GM04503 (cell line): ENCODE measurements at regions not wholly inside any gene's neighbourhood (a gene's known extent, or its start where the extent isn't known, plus 50 kb on each side); places are given as distances from the start of the nearest gene placed in this dataset.
"Not testable (repeated sequence)": the region's sequence is repeated elsewhere in the genome, so short reads cannot be mapped to it uniquely, and the experiment has no call there.

Source experiments
- DNase-seq: peaks from one replicate; pipeline ENCODE4 v3.0.0-alpha.2; 2012; ENCODE audit warnings: low read depth

DNA sequence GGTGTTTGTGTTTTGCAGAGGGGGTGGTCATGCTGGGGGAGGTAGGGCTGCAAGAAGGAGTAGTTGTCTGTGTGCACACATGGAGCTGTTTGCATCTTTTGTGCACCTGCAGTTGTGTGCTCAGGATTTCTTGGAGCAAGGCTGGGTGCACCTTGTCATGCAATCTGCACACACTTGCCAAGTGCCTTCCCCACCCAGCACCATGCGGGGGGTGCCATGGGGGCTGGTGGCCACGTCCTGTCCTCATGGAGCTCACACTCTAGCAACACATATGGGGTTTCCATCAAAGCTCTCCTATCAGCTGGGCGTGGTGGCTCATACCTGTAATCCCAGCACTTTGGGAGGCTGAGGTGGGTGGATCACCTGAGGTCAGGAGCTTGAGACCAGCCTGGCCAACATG lies 111.6 kb downstream of the CRLF3 start:
- DNase-seq = not testable (repeated sequence)

DNA sequence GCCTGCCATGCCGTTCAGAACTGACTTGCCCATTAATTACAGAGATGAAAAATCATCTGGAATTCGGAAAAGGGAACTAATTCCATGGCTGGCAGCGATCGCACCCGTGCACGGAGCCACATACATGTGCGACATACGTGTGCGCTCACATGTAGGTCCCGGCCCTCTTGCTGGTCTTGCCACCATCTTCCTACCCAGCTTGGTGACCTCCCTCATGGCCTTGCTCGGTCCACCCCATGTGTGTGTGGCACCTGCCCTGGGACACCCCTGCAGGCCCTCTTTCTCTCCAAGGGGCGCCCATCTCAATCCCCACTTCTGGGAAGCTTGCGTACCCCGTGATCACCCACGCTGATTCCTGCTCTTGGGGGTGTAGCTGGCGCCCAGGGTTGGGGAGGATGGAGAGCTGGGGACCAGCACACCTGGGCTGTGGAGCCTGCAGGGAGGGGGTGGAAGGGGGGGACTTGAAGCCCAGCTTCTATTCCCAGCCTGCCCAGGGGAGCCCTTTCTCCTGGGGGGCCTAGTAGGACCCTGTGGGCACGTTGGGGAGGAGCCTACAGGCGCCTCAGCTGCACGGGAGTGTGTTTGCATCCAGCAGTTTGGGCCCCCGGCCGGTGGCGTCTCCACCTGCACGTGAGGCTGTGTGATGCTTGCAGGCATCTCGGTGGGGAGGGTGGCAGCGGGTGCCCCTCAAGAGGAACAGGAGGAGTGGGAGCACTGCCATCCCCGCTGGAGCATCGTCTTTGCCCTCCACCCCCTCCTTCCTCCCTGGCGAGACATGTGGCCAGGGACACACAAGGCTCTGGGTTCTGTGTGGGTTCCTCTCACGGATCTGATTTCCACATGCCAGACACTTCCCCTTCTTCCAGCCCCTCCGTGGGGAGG lies 112.6 kb downstream of the CRLF3 start:
- not testable (repeated sequence) for DNase-seq

GRCh38 chr17:30711176-30711575 lies 113.3 kb downstream of the CRLF3 start:
- DNase-seq = not testable (repeated sequence)

DNA sequence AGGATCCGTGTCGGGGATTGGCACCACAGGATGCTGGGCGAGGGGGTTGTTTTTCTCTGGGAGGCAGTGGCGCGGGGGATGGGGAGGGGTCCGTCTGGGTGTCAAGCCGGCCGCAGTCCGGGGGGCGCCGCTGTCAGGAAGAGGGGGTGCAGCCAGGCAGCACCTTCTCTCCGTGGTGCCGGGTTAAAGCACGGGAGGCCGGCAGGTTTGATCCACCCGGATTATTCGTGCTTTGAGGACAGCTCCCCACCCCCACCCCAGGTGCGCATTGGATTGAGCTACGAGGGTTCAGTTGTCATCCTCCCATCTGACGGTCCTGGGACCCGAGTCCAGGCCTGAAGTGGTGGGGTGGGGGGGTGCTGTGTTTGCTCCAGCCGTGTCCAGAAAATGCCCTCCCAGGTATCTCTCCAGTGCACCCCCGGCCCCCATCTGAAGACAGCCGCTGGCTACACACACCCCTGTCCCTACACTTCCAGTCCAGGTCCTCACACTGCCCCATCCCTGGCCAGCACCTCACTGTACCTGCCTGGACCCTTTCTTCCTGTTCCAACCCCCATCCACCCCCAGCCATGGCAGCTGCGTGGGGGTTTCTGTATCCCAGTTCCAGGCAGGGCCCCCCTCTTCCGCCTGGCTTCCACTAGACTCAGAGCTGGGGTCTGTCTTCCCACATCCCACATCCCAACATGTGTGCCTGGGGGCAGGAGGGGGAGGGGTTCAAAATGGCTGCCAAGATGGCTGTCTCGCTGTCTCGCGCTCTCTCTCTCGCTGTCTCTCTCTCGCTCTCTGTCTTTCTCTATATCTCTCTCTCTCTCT lies 114.0 kb downstream of the CRLF3 start:
- not testable (repeated sequence) for DNase-seq

DNA sequence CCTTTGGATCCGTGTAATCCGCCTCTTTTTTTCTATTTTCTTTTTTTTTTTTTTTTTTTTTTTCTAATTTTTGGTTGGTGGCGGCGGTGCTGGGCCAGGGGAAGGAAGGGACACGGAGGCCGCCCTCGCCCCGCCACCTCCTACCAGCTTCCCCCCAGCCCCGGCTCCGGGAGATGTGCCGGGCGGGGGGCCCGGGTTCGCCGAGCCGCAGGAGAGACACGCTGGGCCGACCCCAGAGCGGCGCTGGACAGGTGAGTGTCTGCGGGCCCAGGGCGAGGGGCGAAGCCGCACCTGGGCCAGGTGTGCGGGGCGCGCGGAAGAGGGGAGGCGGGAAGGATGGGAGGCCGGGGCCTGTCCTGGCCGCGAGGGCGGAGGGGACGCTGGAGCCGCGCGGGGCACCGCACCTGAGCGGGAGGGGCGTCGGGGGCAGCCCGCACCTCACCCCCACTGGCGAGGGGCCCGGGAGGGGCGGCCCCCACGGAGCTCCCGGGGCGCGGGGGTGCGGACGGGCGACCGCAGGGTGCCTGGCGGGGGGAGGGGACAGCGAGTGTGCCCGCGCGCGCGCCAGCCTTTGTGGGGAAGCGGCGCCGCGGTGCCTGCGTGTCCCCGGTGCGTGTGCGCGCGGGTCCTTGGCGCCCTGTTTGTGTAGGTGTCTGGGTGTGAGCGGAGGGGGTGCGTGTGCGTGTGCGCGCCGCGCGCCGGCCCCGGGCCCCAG lies 114.8 kb downstream of the CRLF3 start:
- not testable (repeated sequence) for DNase-seq

DNA sequence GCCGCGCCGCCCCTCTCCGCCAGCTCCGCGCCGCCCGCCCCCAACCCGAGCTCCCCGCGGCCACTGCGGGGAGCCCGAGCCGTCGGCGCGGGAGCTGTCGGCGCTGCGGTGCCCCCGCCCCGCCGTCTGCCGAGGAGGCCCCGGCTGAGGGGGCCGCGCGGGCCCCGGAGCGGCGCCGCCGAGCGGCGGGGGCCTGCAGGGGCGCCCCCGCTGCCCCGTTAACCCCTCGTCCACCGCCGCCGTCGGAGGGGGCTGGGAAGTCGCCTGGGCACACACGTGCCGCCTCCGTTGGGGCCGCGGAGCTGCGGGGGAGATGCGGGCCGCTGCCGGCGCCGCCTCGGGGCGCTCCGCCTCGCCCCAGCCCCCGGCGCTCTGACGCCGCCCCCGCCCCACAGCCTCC lies 115.4 kb downstream of the CRLF3 start:
- not testable (repeated sequence) for DNase-seq

DNA sequence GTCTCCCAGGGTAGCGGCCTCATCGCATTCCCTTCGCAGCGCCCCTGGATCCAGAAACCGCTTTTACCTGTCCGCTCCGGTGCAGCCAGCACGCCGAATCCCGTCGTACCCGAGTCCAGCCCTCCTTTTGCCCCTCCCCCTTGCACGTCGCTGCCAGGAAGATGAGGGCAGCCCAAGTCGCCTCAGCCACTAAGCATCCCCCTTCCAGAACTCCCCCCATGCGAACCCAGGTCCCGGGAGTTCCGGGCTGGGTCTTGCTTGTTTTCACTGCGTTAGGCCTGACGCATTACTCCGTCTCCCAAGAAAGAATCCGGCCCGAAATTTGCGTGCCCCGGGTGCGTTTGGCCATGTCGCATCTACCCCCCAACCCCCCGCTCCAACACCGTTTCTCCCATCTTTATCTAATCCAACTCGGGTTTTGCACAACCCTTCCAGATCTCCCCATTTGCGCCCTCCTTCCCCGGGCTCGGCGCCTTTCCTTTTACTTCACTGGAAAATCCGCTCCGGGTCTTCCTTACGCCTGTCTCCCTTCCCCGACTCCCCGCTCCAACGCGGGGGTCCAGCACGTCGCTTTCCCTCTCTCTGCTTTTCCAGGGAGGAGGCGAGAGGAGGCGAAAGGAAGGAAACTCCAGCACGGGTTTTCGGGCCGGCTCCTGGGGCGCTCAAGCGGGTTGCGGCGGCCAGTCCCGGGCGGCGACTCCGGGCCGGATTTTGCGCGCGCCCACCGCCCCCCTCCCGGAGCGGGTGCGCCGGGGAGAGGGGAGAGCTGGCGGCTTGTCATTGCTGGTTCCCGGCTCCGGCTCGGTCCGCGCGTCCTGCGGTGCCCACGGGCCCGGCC lies 116.0 kb downstream of the CRLF3 start:
- peak; percentile 61 for DNase-seq

- peak; percentile 9 for DNase-seq
Measured at GRCh38 chr17:30707724-30708240, 116.7 kb downstream of the CRLF3 start.

DNA sequence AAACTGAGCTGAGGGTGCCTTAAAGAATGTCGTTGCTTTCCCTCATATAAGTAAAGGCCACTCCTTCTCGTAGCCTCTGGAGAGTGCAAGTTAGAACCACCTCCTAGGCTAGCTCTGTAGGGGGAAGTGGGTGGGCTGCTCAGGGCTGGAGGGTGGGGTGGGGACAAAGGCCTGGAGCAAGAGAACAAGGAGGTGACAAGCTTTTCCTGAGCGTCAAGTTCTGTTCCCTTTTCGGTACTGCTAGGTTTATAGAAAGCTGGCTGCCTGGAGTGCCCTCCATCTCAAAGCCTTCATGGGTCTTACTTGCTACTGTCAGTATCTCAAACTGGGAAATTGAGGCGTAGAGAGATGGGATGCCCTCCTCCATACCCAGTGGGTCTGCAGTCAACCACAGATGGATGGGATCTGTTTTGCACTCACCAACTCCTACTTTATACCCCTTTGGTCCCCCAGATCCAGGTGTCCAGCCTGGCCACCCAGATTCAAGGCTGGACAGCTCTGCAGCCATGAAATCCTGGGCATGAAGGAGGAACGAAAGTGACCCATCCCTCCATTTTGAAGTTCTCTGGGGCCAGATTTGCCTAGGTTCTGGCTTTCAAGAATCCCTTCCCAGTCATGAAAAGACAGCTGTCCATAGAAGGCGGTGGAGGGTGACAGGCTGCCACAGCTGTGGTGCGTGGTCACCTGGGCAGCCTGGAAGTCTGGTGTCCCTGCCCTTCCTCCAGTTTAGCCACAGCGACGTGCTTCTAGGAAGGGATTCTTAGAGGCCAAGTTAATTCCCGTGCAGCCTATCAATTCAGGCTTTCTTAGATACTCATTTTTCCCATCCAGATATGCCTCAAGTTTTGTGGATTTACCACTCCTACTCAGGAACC lies 117.8 kb downstream of the CRLF3 start:
- not testable (repeated sequence) for DNase-seq

DNA sequence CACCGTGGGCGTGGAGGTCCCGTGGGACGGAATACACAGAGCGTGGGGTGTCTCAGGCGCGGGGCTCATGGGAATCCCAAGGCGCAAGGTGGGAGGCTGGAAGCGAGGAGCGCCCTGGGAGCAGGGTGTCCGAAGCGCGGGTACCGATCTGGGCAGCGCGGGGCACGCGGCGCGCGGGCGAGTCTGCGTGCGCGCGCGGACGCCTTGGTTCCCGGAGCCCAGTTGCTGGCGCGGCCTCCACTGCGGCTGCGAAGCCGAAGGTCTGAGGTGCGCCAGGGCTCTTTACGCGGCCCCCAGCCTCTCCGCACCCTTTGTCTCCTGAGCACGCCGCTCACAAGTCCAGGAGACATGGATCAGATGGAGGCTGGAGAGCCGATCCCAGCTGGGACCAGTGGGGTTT lies 118.5 kb downstream of the CRLF3 start:
- DNase-seq = not testable (repeated sequence)

- DNase-seq = no peak
Measured at GRCh38 chr17:30701498-30701989, 122.9 kb downstream of the CRLF3 start.

- not testable (repeated sequence) for DNase-seq
Measured at GRCh38 chr17:30700833-30701232, 123.7 kb downstream of the CRLF3 start.

DNA sequence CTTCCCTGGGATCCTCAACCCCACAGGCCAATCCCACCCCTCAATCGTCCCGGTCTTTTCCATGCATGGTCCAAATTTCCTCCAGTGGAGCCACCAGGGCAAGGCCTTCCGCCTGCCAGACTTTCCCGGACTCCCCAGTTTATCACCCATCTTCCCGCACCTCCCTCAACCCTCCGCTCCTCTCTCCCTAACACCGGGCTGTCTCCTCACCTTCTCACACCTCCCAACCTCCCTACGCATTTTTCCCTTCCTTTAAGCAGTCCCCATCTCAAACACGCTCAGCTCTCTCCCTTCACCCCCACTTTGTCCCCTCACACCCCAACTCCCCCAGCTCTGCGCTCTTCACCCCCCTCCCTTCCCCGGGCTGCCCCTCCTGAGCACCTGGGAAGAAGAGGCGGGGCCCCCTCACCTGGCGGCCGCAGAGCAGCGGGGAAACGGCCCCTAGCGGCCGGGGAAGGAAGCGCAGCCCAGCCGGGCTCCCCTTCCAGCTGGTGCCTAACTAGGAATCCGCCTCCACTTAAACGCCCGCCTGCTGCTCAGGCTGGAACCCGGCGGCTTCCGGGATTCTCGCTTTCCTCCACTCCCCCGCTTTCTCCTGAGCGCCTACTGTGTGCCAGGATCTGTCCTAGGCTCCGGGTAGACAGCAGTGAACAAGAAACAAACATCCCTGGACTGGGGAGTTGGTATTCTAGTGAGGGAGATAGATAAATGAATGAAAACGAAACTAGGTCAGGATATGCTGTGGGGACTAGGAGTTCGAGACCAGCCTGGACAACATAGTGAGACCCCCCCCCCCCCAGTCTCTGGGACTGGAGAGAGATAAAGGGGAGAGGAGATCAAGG lies 126.7 kb downstream of the CRLF3 start:
- not testable (repeated sequence) for DNase-seq

DNA sequence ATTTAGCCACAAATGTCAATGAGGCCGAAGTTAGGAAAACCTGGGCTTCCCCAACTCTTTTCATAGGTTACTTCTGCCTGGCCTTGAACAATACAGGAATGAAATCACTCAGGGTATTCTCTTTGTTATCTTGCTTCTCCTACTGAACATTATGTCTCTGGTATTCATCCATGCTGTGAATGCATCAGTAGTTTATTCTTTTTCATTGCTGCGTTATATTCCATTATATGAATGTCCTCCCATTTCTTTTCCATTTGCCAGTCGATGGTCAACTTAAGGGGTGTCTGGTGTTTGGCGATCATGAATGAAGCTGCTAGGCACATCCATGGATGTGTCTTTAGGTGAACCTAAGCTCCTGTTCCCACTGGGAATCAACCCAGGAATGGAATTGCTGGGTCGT lies 128.3 kb downstream of the CRLF3 start:
- no peak for DNase-seq

- DNase-seq = not testable (repeated sequence)
Measured at GRCh38 chr17:30695265-30695811, 129.2 kb downstream of the CRLF3 start.

DNA sequence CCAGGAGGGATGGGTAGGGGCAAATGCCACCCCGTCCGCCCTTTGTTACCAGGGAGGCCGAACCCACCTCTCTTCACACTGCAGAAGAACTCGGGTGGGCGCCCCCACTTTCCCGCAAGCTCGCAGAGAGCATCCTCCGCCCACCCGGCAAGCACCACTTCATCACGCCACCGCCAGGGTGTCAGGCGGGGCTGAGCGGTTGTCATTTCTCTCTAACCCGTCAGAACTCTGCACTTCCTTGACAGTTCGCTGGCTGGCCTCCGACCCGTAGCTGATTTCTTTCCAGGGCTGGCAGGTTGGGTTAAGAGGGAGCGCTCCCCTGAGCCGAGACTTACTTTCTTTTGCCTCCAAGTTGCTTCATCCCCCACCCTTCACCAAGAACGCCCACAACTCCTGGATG lies 130.7 kb downstream of the CRLF3 start:
- DNase-seq = not testable (repeated sequence)

DNA sequence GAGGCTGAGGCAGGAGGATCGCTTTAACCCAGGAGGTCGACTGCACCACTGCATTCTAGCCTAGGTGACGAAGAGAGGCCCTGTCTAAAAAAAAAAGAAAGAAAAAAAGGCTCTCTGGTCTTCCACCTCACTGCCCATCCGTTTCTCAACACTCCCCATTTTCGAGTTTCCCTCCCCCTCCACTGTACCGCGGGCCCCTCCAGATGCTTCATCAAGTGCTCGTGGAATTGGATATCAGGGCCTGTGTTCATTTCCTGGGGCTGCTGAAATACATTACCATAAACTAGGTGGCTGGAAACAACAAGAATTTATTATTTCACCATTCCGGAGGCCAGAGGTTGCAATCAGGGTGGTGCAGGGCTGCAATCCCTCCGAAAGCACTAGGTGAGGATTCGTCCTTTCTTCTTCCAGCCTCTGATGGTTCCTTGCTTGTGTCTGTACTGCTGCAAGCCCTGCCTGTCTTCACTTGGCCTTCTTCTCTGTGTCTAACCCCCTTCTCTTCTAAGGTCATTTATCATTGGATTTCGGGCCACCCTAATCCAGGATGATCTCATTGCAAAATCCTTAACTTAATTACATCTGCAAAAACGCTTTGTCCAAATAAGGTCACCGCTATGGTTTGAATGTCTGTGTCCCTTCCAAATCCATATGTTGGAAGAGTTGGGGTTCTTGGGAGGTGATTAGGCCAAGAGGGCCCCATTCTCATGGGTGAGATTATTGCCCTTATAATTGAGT lies 135.1 kb downstream of the CRLF3 start:
- DNase-seq = not testable (repeated sequence)
